ENCODE measurements at regions not wholly inside any gene's neighbourhood (a gene's known extent, or its start where the extent isn't known, plus 50 kb on each side); places are given as distances from the start of the nearest gene placed in this dataset.

DNA sequence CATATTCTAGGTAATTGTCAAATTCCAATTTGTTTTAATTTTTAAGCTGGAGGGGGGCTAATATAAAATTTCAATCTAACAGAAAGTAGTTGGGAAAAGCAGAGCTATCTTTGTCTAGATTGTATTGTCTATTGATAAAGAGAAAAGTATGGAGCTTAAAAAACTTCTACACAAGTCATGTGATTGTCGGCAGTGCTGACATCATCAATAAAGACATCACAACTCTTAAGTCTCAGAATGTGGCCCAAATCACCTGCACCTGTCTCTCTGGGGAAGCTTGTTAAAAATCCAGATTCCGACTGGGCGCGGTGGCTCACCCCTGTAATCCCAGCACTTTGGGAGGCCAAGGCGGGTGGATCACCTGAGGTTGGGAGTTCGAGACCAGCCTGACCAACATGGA, 333.8 kb downstream of the RASEF start:
- TF ChIP-seq, protein P1, sequence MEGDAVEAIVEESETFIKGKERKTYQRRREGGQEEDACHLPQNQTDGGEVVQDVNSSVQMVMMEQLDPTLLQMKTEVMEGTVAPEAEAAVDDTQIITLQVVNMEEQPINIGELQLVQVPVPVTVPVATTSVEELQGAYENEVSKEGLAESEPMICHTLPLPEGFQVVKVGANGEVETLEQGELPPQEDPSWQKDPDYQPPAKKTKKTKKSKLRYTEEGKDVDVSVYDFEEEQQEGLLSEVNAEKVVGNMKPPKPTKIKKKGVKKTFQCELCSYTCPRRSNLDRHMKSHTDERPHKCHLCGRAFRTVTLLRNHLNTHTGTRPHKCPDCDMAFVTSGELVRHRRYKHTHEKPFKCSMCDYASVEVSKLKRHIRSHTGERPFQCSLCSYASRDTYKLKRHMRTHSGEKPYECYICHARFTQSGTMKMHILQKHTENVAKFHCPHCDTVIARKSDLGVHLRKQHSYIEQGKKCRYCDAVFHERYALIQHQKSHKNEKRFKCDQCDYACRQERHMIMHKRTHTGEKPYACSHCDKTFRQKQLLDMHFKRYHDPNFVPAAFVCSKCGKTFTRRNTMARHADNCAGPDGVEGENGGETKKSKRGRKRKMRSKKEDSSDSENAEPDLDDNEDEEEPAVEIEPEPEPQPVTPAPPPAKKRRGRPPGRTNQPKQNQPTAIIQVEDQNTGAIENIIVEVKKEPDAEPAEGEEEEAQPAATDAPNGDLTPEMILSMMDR (conservative IDR thresholded peaks at IDR 0.05; ENCODE audit: low read length) = no peak
- TF ChIP-seq EZH2phosphoT487 (IDR thresholded peaks at IDR 0.05; ENCODE audit: borderline replicate concordance) = no peak

Measured in Loucy (cell line).